ENCODE measurements at regions not wholly inside any gene's neighbourhood (a gene's known extent, or its start where the extent isn't known, plus 50 kb on each side); places are given as distances from the start of the nearest gene placed in this dataset.

GRCh38 chr22:34763496-34763895 lies 302.5 kb upstream of the ISX start:
- Histone ChIP-seq H3K4me3 (no peak overlapping the region), H3K27ac (no peak overlapping the region), H3K9me3 (no peaks in the 10 kb centered on the region), H3K36me3 (no peaks in the 10 kb centered on the region), H3K4me1 (no peaks in the 10 kb centered on the region), H3K27me3 (replicated peaks in 1 of 7) (peaks cover 0 to 33% (median 0%) of the 10 kb centered on the region in 7 donors)
- WGBS, 5 donors = 8 to 27% (median 15%) methylated on average over 1 of the region's 1 CpG
- TF ChIP-seq CTCF (IDR thresholded peaks at IDR 0.05 in 8 of 11, conservative IDR thresholded peaks at IDR 0.05 in 3 of 11) (no peak), POLR2AphosphoS5 (IDR thresholded peaks at IDR 0.05) (no peak), POLR2A (IDR thresholded peaks at IDR 0.05) (no peak)
- intact Hi-C loops (cut with DNase I; ENCODE audit: low total_unique reads) = no loop called here
- DNase-seq = no peak

- TF ChIP-seq POLR2A (IDR thresholded peaks at IDR 0.05) (no peak), POLR2AphosphoS5 (IDR thresholded peaks at IDR 0.05) (no peak), CTCF (IDR thresholded peaks at IDR 0.05 in 8 of 11, conservative IDR thresholded peaks at IDR 0.05 in 3 of 11) (no peak)
- peaks cover 0 to 21% (median 0%) of the 10 kb centered on the region in 7 donors for H3K27me3 ChIP-seq (replicated peaks in 1 of 7)
- intact Hi-C loops (cut with DNase I; ENCODE audit: low total_unique reads) = no loop called here
- no peak overlapping the region for H3K27ac ChIP-seq
- no peak for DNase-seq
- H3K4me3 ChIP-seq = no peak overlapping the region
- H3K9me3 ChIP-seq = no peaks in the 10 kb centered on the region
- WGBS, 5 donors = 71 to 91% (median 86%) methylated on average over 2 of the region's 2 CpGs
- no peaks in the 10 kb centered on the region for H3K36me3 ChIP-seq
- H3K4me1 ChIP-seq = no peaks in the 10 kb centered on the region
Measured at GRCh38 chr22:34765115-34765514, 300.8 kb upstream of the ISX start.

GRCh38 chr22:34769361-34769760 lies 296.6 kb upstream of the ISX start:
- 69 to 82% (median 74%) methylated on average over 3 of the region's 3 CpGs for WGBS, 5 donors
- no peaks in the 10 kb centered on the region for H3K27me3 ChIP-seq (replicated peaks in 1 of 7)
- intact Hi-C loops (cut with DNase I; ENCODE audit: low total_unique reads) = no loop called here

GRCh38 chr22:34776817-34777216 lies 289.1 kb upstream of the ISX start:
- intact Hi-C loops (cut with DNase I; ENCODE audit: low total_unique reads) = no loop called here
- Histone ChIP-seq H3K4me1 (no peaks in the 10 kb centered on the region), H3K36me3 (no peaks in the 10 kb centered on the region), H3K9me3 (peaks cover 0 to 35% (median 18%) of the 10 kb centered on the region in 8 donors), H3K27me3 (replicated peaks in 1 of 7) (no peaks in the 10 kb centered on the region), H3K27ac (no peak overlapping the region), H3K4me3 (no peak overlapping the region)
- WGBS, 5 donors = 68 to 81% (median 74%) methylated on average over 3 of the region's 3 CpGs
- no peak for DNase-seq
- no peak for TF ChIP-seq CTCF (IDR thresholded peaks at IDR 0.05 in 8 of 11, conservative IDR thresholded peaks at IDR 0.05 in 3 of 11)
- no peak for TF ChIP-seq POLR2A (IDR thresholded peaks at IDR 0.05)
- no peak for TF ChIP-seq POLR2AphosphoS5 (IDR thresholded peaks at IDR 0.05)

More at GRCh38 chr22:34769361-34769760, 296.6 kb upstream of the ISX start:
- H3K4me3 ChIP-seq = no peak overlapping the region
- no peak overlapping the region for H3K27ac ChIP-seq
- no peaks in the 10 kb centered on the region for H3K36me3 ChIP-seq
- H3K9me3 ChIP-seq = no peaks in the 10 kb centered on the region
- no peak for DNase-seq
- no peak for TF ChIP-seq POLR2AphosphoS5 (IDR thresholded peaks at IDR 0.05)
- no peak for TF ChIP-seq POLR2A (IDR thresholded peaks at IDR 0.05)
- no peak for TF ChIP-seq CTCF (IDR thresholded peaks at IDR 0.05 in 8 of 11, conservative IDR thresholded peaks at IDR 0.05 in 3 of 11)
- H3K4me1 ChIP-seq = no peaks in the 10 kb centered on the region

Data from spleen (tissue), 11 donors.